Lower lobe of right lung (tissue), 2 donors: ENCODE measurements at regions not wholly inside any gene's neighbourhood (a gene's known extent, or its start where the extent isn't known, plus 50 kb on each side); places are given as distances from the start of the nearest gene placed in this dataset.

ENCODE experiments used
- ATAC-seq, 2 donors: fragments of 200-7000 bp; cut with Tn5 transposase; one replicate each; pipeline ENCODE4 v1.9.1; 2020 to 2022; ENCODE audit warnings: mild to moderate bottlenecking in 2 of 2, moderate library complexity in 2 of 2
- DNase-seq: peaks from one replicate; pipeline ENCODE4 v3.0.0-alpha.2; 2020
- H3K27ac ChIP-seq: fragments of 200-600 bp; one replicate; pipeline ENCODE4 v1.8.0; 2022
- H3K27me3 ChIP-seq: fragments of 200-600 bp; one replicate; pipeline ENCODE4 v1.8.0; 2022; ENCODE audit warnings: low read depth
- H3K36me3 ChIP-seq: fragments of 200-600 bp; one replicate; pipeline ENCODE4 v1.8.0; 2022; ENCODE audit warnings: mild to moderate bottlenecking
- H3K4me1 ChIP-seq: fragments of 200-600 bp; one replicate; pipeline ENCODE4 v1.8.0; 2022
- H3K4me3 ChIP-seq: fragments of 200-600 bp; one replicate; pipeline ENCODE4 v1.8.0; 2022; ENCODE audit warnings: mild to moderate bottlenecking
- H3K9me3 ChIP-seq: fragments of 200-600 bp; one replicate; pipeline ENCODE4 v1.8.0; 2022
- CTCF ChIP-seq: fragments of 200-600 bp; IDR thresholded peaks from one replicate; pipeline ENCODE4 v1.8.0; 2022; ENCODE audit warnings: antibody characterized with exemption, mild to moderate bottlenecking
- intact Hi-C: fragments of 100-400 bp; cut with DNase I; formaldehyde crosslinking; loops from one replicate; pipeline ENCODE4 v1.11.0; 2022
- donor health status: DM: no; HTN: yes; CAD: no; lungs with severe emphysema.

- Histone ChIP-seq H3K4me3 (no peak overlapping the region), H3K27ac (no peak overlapping the region), H3K36me3 (no peaks in the 10 kb centered on the region), H3K27me3 (no peaks in the 10 kb centered on the region), H3K4me1 (no peaks in the 10 kb centered on the region), H3K9me3 (no peaks in the 10 kb centered on the region)
- no peak for TF ChIP-seq CTCF
- DNase-seq (no peak), ATAC-seq (no peak)
- intact Hi-C loops = no loop called here
Observed at GRCh38 chr5:57382655-57383054, 100.0 kb downstream of the ACTBL2 start.

- H3K9me3 ChIP-seq = no peaks in the 10 kb centered on the region
- TF ChIP-seq CTCF = no peak
- intact Hi-C loops = no loop called here
- no peaks in the 10 kb centered on the region for H3K27me3 ChIP-seq
- H3K4me3 ChIP-seq = no peak overlapping the region
- no peak overlapping the region for H3K27ac ChIP-seq
- ATAC-seq = peak in 1 of 2 donors; percentile 25
- no peaks in the 10 kb centered on the region for H3K36me3 ChIP-seq
- DNase-seq = no peak
- no peaks in the 10 kb centered on the region for H3K4me1 ChIP-seq
Observed at GRCh38 chr5:57370376-57370775, 112.2 kb downstream of the ACTBL2 start.

- no peak for TF ChIP-seq CTCF
- ATAC-seq (no peak), DNase-seq (no peak)
- Histone ChIP-seq H3K27ac (no peak overlapping the region), H3K9me3 (no peaks in the 10 kb centered on the region), H3K36me3 (no peaks in the 10 kb centered on the region), H3K4me1 (no peaks in the 10 kb centered on the region), H3K27me3 (no peaks in the 10 kb centered on the region), H3K4me3 (no peak overlapping the region)
- intact Hi-C loops = no loop called here
Observed at GRCh38 chr5:57368010-57368409, 114.6 kb downstream of the ACTBL2 start.

- intact Hi-C loops = no loop called here
- Histone ChIP-seq H3K4me1 (no peaks in the 10 kb centered on the region), H3K9me3 (no peaks in the 10 kb centered on the region), H3K27me3 (no peaks in the 10 kb centered on the region), H3K4me3 (no peak overlapping the region), H3K36me3 (no peaks in the 10 kb centered on the region), H3K27ac (no peak overlapping the region)
- ATAC-seq (no peak), DNase-seq (no peak)
- TF ChIP-seq CTCF = no peak
Observed at GRCh38 chr5:57366744-57367143, 115.9 kb downstream of the ACTBL2 start.

GRCh38 chr5:57362951-57363350, 119.7 kb downstream of the ACTBL2 start:
- no peak overlapping the region for H3K4me3 ChIP-seq
- H3K4me1 ChIP-seq = no peaks in the 10 kb centered on the region
- no peak overlapping the region for H3K27ac ChIP-seq
- H3K36me3 ChIP-seq = no peaks in the 10 kb centered on the region
- TF ChIP-seq CTCF = no peak
- DNase-seq (no peak), ATAC-seq (no peak)
- no peaks in the 10 kb centered on the region for H3K9me3 ChIP-seq
- no peaks in the 10 kb centered on the region for H3K27me3 ChIP-seq
- intact Hi-C loops = no loop called here

- H3K4me3 ChIP-seq = no peak overlapping the region
- no peak for TF ChIP-seq CTCF
- ATAC-seq (no peak), DNase-seq (no peak)
- no peaks in the 10 kb centered on the region for H3K4me1 ChIP-seq
- no peak overlapping the region for H3K27ac ChIP-seq
- H3K27me3 ChIP-seq = no peaks in the 10 kb centered on the region
- intact Hi-C loops = no loop called here
- no peaks in the 10 kb centered on the region for H3K36me3 ChIP-seq
- no peaks in the 10 kb centered on the region for H3K9me3 ChIP-seq
Observed at GRCh38 chr5:57360871-57361270, 121.7 kb downstream of the ACTBL2 start.
